Stomach (tissue), 8 donors: ENCODE measurements at regions not wholly inside any gene's neighbourhood (a gene's known extent, or its start where the extent isn't known, plus 50 kb on each side); places are given as distances from the start of the nearest gene placed in this dataset.

Experiments
- DNase-seq, 2 donors: peaks; one replicate each; pipeline versions ENCODE4 v3.0.0 to v3.0.0-alpha.2; 2013 to 2019
- H3K27ac ChIP-seq, 5 donors: fragments of 200-600 bp in 4 of 5; sonication (generic) in 4 of 5; one replicate each; pipeline ENCODE4 v1.5.1; 2013 to 2019; ENCODE audit warnings: mild to moderate bottlenecking in 1 of 5, moderate library complexity in 1 of 5
- H3K27me3 ChIP-seq, 3 donors: fragments of 200-600 bp; sonication (generic); one replicate each; pipeline ENCODE4 v1.5.1; 2017 to 2019; ENCODE audit warnings: mixed run types in 1 of 3
- H3K36me3 ChIP-seq, 4 donors: fragments of 200-600 bp; sonication (generic); 1 replicate in 3 of 4; 2 replicates in 1 of 4; pipeline ENCODE4 v1.5.1; 2016 to 2019
- H3K4me1 ChIP-seq, 4 donors: fragments of 200-600 bp; sonication (generic); one replicate each; pipeline ENCODE4 v1.5.1; 2016 to 2019
- H3K4me3 ChIP-seq, 4 donors: fragments of 200-600 bp; sonication (generic) in 3 of 4; one replicate each; pipeline ENCODE4 v1.5.1; 2016 to 2019; ENCODE audit warnings: mild to moderate bottlenecking in 1 of 4
- H3K9me3 ChIP-seq, 4 donors: fragments of 200-600 bp; sonication (generic); one replicate each; pipeline ENCODE4 v1.5.1; 2016 to 2019
- CTCF ChIP-seq, 7 experiments: fragments of 450-650 bp in 4 of 7; fragments of 200-600 bp in 3 of 7; sonication (generic) in 3 of 7; IDR thresholded peaks; one replicate each; pipeline ENCODE4 v1.5.1; 2016 to 2019; ENCODE audit warnings: antibody characterized with exemption in 7 of 7, control low read depth in 2 of 7, mild to moderate bottlenecking in 1 of 7
- EP300 ChIP-seq: sonication (generic); formaldehyde crosslinking; IDR thresholded peaks from one replicate; pipeline ENCODE4 v1.6.1; 2017; ENCODE audit warnings: antibody characterized with exemption
- POLR2A ChIP-seq, 4 donors: fragments of 450-650 bp; IDR thresholded peaks; one replicate each; pipeline ENCODE4 v1.6.1; 2016; ENCODE audit warnings: antibody characterized with exemption in 4 of 4, control low read depth in 2 of 4, mild to moderate bottlenecking in 1 of 4, moderate library complexity in 1 of 4
- POLR2AphosphoS5 ChIP-seq, 3 donors: sonication (generic); formaldehyde crosslinking; IDR thresholded peaks; one replicate each; pipeline ENCODE4 v1.6.1; 2016; ENCODE audit warnings: antibody characterized with exemption in 3 of 3
- WGBS, 5 donors: extraction: QIAGEN DNeasy Blood & Tissue Kit in 3 of 5; methylation state at CpG; one replicate each; pipeline versions ENCODE4 v1.1.5 to v1.1.7; 2013 to 2018; 5-methylcytosine and 5-hydroxymethylcytosine counted together
- intact Hi-C: fragments of 100-400 bp; cut with DNase I; formaldehyde crosslinking; loops from one replicate; pipeline ENCODE4 v1.15.1; 2023; ENCODE audit warnings: low total_unique reads
- donor health status: healthy with polysubstance abuse.
- donor health status: Bipolar disorder and iron deficiency.
- donor health status: healthy.

- no peak for DNase-seq
- no peaks in the 10 kb centered on the region for H3K36me3 ChIP-seq
- no peak for TF ChIP-seq CTCF (IDR thresholded peaks at IDR 0.05)
- TF ChIP-seq POLR2A (IDR thresholded peaks at IDR 0.05), result no peak
- no peak for TF ChIP-seq EP300
- no peak for TF ChIP-seq POLR2AphosphoS5 (IDR thresholded peaks at IDR 0.05)
- H3K4me3 ChIP-seq, result no peak overlapping the region
- H3K27me3 ChIP-seq, result no peaks in the 10 kb centered on the region
- no peaks in the 10 kb centered on the region for H3K4me1 ChIP-seq
- no peaks in the 10 kb centered on the region for H3K9me3 ChIP-seq
- whole genome bisulfite sequencing, 5 donors, result 76 to 85% (median 80%) methylated on average over 5 of the region's 5 CpGs
- intact Hi-C loops, result no loop called here
- H3K27ac ChIP-seq, result no peak overlapping the region
These were observed 313.9 kb upstream of the SALL1 start for GRCh38 chr16:51464996-51465395.

GRCh38 chr16:51461255-51461654 is 310.2 kb upstream of the SALL1 start:
- H3K36me3 ChIP-seq, result no peaks in the 10 kb centered on the region
- H3K9me3 ChIP-seq, result no peaks in the 10 kb centered on the region
- no peaks in the 10 kb centered on the region for H3K4me1 ChIP-seq
- H3K27ac ChIP-seq, result no peak overlapping the region
- WGBS, 5 donors, result 54 to 67% (median 61%) methylated on average over 4 of the region's 4 CpGs
- TF ChIP-seq EP300 (no peak), POLR2A (IDR thresholded peaks at IDR 0.05) (no peak), POLR2AphosphoS5 (IDR thresholded peaks at IDR 0.05) (no peak), CTCF (IDR thresholded peaks at IDR 0.05) (no peak)
- H3K27me3 ChIP-seq, result no peaks in the 10 kb centered on the region
- intact Hi-C loops, result no loop called here
- no peak overlapping the region for H3K4me3 ChIP-seq
- no peak for DNase-seq

- TF ChIP-seq POLR2A (IDR thresholded peaks at IDR 0.05) (no peak), EP300 (no peak), POLR2AphosphoS5 (IDR thresholded peaks at IDR 0.05) (no peak), CTCF (IDR thresholded peaks at IDR 0.05) (no peak)
- Histone ChIP-seq H3K27ac (no peak overlapping the region), H3K27me3 (no peaks in the 10 kb centered on the region), H3K9me3 (no peaks in the 10 kb centered on the region), H3K4me3 (no peak overlapping the region), H3K36me3 (no peaks in the 10 kb centered on the region), H3K4me1 (no peaks in the 10 kb centered on the region)
- intact Hi-C loops, result no loop called here
- 71 to 83% (median 79%) methylated on average over 11 of the region's 11 CpGs for WGBS, 5 donors
- DNase-seq, result no peak
These were observed 307.5 kb upstream of the SALL1 start for GRCh38 chr16:51458356-51459140.

- H3K27ac ChIP-seq, result no peak overlapping the region
- DNase-seq, result no peak
- no peaks in the 10 kb centered on the region for H3K27me3 ChIP-seq
- intact Hi-C loops, result no loop called here
- no peaks in the 10 kb centered on the region for H3K36me3 ChIP-seq
- no peak overlapping the region for H3K4me3 ChIP-seq
- no peak for TF ChIP-seq POLR2A (IDR thresholded peaks at IDR 0.05)
- TF ChIP-seq CTCF (IDR thresholded peaks at IDR 0.05), result no peak
- TF ChIP-seq EP300, result no peak
- TF ChIP-seq POLR2AphosphoS5 (IDR thresholded peaks at IDR 0.05), result no peak
- no peaks in the 10 kb centered on the region for H3K4me1 ChIP-seq
- H3K9me3 ChIP-seq, result no peaks in the 10 kb centered on the region
- WGBS, 5 donors, result 29 to 54% (median 45%) methylated on average over 7 of the region's 7 CpGs
These were observed 306.7 kb upstream of the SALL1 start for GRCh38 chr16:51457775-51458174.
